Left renal pelvis (tissue), 4 donors: ENCODE measurements at regions not wholly inside any gene's neighbourhood (a gene's known extent, or its start where the extent isn't known, plus 50 kb on each side); places are given as distances from the start of the nearest gene placed in this dataset.

Experiments
- DNase-seq, 4 donors: peaks; one replicate each; pipeline ENCODE4 v3.0.0-alpha.2; 2013; ENCODE audit warnings: low read depth in 4 of 4, low spot score in 3 of 4

DNA sequence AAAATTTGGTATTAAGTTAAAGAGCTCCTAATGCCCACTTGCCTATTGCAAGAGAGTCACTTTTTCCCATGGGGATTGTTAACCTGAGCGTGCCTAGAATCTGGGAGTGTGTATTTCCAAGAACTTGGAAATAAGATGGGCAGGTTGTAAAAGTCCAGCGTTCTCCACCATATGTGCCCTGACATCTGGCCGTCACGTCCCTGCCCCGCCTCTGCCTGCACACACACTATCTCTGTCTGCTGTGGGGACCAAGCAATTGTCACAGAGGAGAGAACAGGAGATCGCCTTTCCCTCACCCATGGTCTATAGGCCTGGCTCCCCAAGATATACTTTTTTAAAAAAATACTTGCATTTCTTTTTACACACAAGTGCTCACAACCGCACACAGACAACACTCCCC lies 396.5 kb upstream of the PFKP start:
- no peak for DNase-seq

DNA sequence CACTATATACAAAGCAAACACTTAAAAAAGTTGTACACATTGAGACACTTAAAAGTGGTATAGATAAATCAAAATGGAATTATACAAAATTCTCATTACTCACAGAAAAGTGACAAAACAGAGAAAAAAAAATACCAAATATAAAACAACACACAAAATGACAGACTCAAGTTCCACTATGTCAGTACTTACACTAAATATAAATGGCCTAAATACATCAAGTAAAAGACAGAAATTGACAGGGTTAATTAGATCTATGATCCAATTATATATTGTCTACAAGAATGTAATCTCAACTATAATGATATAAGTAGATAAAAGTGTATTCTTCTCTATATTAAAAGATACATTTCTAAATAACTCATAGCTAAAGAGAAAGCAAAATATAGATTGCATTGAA lies 401.6 kb upstream of the PFKP start:
- DNase-seq: no peak

DNA sequence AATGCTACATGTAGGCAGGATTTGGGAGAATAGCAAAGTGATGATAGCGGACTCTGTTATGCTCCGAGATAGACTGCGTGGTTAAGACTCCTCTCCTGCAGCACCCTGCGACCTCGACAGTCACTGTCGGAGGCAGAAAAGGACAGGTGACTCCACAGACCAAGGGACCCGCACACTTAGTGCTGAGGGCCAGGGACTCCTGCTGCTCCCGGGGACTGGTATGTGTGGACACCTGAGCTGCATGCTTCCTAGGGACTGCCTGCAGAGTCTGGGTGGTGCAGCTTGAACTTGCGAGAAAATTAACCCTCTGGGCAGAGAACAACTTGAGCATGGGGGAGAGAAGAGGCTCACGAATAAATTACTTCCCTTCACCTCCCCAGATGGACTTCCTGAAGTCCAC lies 407.1 kb upstream of the PFKP start:
- no peak for DNase-seq

DNA sequence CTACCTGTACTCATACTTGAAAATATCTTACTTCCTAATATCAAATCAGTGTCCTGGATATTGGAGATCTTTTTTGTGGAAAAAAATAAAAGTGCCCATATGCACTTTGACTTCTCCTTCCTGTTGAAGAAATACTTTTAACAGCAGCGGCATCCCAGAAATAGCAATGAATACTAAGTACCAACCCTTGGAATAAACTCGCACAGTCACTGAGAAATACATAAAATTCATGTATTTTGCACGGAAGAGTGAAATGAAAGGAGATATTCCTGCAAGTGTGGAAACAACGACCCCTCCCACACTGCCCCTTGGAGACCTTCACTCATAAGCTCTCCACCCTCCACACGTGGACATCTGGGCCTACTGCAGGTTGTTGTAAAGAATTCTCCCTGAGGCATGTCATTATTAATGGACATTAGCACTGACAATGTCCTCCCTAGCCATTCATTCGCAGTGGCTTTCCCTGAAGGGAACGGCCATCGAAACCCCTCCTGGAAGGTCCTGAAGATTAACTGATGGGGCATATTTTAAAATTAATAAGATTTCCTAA lies 407.6 kb upstream of the PFKP start:
- no peak for DNase-seq

DNA sequence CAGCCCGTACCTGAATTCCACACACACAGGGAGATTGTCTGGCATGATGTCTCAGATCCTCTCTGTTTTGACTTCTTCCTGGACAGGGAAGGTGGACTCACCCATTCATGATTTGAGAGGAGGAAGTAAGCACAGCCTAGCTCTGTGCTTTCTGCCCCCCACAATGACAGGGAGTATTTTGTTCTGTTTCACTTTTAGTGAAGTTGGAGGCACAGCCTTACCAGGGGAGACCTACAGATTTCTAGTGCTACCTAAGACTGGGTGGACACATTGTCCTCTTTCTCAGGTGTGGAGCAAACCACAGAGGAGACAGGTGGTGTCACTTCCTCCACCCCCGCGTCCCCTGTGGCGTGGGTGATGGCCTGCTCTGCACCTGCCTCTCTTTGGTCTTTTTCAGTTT lies 408.6 kb upstream of the PFKP start:
- no peak for DNase-seq

DNA sequence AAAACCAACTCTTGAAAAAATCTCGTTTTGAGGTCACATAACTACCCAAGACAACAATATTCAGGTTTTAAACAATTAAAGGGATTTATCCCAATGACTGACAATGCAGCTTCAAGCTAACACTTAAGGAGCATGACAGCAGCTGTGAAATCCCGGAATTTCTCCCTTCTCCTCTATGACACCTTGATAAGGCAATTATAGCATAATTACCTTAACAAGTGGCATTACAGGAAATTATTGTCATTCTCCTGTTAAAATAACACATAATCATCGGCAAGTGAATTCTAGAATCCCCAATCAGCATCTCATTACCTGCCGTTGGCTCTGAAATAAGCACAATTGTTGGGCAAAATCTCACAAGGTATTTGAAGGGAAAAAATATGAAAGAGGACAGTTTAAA lies 417.0 kb upstream of the PFKP start:
- DNase-seq: no peak

DNA sequence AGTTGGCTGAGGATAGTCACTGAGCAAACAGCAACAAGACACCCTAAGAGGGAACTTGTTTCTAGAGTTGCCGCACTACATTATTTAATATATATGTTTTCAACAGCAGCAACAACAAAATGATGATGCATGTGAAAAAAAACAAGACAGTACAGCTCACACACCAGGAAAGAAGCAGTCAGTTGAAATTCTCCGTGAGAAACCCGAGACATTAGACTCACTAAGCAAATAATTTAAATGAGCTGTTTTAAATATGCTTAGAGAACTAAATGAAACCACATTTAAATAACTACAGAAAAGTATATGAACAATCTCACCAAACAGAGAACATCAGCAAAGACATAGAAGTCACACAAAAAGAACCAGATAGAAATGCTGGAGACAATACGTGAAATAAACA lies 426.3 kb upstream of the PFKP start:
- DNase-seq: no peak

DNA sequence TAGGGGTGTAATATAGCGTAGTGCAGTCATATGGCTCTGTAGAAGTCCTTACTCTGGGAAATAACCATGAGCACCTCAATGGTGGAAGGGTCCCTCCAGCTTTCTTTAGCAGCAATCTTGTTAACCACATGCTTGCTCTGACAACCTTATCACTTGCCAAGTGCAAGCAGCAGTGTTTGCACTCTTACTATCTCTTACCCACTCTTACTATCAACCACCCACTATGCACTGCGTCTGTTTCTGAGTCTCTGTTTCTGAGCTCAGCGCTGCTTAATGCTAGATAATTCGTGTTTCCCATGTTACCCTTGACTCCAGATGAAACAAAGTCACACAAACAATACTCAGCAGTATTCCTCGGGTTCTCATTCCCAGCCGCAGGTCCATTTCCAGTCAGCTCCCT lies 433.7 kb upstream of the PFKP start:
- no peak for DNase-seq

DNA sequence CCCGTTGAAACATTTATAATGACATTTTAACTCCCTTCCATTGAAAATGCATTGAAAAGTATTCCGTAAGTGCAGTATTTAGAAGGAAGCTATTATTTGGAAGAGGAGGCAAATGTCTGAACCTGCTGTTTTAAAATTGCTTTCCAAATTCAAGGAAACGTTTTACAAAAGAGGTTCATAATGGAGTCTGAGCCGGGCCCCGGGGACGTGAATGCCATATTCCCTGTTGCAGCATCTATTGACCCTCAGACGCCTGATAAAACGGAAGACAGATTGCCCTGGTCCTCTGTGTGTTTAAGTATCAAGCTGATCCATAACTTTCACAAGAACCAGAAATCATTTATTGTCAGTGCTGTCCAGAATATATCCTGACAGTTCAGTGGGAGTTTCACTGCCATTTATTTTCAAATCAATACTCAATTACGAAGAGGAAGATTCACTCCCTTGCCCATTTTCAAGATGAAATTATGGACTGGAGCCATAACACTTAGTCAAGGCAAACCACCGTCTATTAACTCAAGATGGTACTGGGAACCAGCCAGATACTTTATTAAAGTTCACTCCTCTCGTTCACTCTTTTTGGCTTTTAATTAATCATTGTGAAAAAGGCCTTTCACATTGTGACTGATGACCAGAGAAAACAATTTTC lies 435.7 kb upstream of the PFKP start:
- no peak for DNase-seq

DNA sequence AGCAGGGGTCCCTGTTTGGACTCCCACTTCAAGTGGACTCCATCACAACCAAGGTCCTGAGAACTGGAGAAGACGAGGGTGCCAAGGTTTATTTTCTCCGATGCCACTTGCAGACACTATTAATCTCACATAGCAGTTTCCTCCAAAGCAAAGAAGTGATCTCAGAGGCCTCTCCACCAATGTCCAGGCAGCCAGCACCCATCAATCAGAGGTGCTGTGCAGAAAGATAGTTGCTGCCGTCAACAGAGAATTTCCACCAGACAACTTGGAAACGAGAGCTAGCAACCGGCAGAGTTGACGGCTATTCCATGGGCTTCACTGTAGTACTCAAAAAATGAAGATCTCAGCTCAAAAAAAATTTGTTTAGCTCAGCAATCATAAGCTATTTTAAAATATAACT lies 438.6 kb upstream of the PFKP start:
- DNase-seq: no peak

DNA sequence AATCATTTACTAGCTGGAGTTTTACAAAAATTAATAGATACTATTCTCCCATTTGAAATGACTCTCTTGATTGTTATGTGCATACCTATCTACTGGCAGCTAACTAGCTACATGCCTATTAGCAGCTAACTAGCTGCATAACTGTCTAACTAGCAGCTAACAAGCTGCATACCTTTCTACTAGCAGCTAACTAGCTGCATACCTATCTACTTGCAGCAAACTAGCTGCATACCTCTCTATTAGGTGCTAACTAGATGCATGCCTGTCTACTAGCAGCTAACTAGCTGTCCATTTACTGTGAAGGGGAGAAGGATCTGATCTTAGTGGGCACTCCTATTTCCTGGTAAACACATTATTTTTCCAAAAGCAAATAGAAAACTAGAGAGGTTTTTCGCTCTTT lies 439.4 kb upstream of the PFKP start:
- no peak for DNase-seq

DNA sequence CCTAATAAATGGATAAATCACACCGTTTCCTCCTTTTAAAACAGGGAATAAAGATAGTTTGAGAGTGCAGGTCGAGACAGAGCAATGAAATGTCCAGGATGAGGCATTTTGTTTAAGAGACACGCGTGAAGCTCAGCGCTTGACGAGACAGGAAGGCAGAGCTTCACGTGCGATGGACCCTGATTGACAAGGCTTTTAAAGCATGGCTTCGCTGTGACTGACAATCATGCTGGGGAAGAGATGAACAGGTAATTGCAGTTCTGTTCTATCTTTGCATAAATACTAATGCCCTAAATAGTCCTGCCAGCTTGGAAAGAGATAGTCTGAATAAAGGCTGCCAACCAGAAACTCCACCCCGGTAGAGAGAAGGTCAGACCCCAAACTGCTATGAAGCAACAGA lies 442.3 kb upstream of the PFKP start:
- no peak for DNase-seq

DNA sequence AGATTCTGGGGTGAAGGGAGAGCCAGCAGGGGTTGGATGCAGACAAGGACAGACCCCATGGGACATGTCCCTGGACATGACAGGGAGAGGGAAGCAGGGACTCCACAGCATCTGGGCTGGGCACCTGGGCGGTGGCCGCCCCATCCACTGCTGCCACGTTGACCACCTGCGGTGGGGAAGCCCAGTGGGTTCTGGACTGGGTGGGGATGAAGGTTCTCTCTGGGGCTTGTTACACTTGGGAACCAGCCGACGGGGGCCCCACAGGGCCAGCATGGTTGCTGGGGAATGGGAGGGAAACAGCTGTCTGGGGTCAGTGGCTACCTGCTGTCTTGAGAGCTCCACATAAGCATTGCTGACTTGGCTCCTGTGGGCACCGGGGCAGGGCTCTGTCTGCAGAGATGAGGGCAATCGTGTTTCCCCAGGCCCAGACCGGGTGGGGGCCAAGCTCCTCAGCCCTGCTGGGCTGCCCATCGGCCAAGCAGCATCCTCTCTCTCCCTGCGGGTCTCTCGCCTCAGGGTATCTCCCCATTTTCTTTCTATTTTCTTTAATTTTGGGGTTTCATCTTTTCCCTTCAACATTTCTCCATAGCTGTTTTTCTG lies 443.6 kb upstream of the PFKP start:
- no peak for DNase-seq

DNA sequence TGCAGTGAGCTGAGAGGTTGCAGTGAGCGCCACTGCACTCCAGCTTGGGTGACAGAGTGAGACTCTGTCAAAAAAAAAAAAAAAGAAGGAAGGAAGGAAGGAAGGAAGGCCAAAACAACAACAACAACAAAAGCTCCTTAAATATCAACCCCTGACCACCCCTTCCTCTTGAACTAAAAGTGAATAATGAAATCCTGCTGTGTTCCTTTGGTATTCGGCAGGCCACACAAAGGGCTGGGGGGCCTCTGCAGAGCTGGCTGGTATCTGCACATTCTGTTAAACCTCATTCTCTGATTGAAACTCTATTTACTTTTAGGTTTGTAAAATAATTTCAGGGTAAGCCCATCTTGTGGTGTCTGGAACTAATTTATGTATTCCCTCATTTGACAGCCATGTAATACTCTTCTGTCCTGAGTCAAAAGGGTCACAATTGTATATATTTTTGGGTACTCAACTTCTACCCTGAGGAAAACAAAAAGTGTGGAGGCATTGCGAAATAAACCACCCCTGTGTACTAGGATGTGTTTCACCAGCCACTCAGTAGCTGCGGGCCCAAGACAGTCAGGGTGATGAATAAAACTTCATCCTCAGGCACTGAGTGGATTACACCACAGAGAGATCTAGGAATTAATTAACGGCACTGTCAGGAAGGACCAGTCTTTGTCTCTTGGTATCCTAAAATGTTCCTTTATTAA lies 446.4 kb upstream of the PFKP start:
- no peak for DNase-seq

DNA sequence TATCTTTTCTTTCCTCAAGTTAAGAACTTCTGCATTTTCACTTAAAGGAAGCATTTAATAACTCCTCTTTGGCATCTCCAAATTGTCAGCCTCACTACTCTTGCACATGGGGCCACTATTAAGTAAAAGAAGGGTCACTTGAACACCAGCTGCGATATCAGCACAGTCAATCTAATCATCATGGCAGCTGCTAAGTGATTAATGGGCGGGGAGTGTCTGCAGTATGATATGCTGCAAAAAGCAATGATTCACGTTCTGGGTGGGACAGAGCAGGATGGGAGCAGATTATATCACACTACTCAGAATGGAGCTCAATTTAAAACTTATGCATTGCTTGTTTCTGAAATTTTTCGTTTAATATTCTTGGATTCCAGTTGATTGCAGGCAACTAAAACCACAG lies 447.4 kb upstream of the PFKP start:
- DNase-seq: no peak

DNA sequence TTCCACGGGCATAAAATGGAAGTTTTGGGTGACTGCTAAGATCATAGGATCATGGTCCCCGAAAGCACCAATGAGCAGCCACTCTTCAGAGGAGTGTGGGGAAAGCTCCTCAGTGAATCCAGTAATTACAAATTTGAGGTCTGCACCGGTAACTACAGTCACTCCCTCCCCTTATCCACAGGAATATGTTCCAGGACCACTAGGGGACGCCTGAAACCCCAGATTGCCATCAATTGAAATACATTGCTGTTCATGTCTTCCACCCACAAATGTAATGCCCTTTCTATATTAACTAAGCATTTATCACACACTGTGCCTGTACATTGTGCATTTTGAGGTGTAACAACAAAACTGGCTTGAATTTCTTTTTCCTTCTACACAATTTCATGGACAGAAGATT lies 447.9 kb upstream of the PFKP start:
- peak in 2 of 4 donors; percentile 2 to 15 for DNase-seq

DNA sequence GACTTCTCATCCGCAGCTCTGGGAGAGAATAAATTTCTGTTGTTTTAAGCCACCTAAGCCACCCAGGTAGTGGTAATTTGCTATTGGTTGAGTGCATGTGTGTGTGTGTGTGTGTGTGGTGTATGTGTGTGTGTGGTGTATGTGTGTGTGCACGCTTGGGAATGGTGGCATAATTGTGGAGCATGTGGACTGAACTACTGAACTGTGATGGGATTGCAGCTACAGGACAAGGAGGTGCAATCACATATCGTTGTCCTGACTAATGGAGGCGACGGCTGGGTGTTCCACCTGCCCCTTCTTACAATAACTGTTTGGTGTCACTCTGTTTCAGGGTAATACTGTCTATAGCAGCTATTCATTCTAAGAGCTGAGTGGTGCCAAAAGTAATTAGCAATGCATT lies 448.7 kb upstream of the PFKP start:
- no peak for DNase-seq

DNA sequence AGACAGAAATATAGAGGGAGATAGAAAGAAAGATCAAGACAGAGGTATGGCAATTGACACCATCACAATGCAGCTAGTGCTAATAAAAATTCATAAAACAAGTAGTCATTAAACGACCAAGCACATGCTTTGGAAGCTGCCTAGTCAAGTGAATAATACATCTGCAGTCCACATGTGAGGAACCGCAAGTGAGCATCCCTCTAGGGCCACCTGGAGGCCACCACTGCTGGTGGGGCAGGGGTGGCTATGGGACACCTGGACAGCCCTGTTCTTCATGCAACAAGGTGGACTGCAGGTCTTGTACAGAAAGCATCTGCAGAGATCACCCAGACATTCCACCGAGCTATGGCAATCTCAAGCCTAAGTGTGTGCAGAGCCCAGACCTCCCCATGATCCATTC lies 451.1 kb upstream of the PFKP start:
- no peak for DNase-seq

DNA sequence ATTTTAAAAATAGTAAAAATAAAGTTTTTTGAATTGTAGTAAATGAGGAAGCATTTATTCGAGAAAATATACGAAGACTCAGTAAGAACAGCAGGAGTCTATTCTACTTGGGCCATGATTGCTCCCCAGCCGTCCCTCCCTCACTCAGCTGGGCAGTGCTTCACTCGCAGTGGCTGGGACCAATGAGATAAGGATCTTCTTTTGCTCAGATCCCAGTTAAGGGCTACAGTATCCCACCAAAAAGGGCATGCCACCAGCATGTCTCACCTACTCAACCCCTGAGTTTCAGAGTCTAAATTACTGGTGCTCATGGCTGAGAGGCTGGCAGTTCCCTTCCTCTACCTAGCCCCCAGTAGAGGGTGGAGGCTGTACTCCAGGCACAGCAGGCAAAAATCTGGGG lies 455.7 kb upstream of the PFKP start:
- DNase-seq: no peak

DNA sequence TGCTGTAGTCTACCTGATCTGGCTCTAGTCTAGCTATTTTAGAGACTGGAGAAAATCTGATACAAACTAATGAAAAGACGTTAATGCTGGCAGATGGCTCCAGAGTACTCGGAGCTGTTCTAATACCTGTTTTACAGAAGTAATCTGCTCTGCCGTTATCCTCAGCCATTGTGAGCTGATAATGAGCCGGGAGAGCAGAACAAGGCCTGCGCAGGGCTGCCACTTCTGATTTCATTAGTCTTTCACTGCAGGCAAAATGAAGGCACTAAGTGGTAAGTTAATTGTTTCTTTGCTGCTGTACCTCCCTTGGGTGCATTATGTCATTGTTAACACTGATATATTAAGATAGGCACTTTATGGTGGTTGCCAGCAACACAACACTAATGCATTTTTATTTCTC lies 456.4 kb upstream of the PFKP start:
- DNase-seq: no peak

DNA sequence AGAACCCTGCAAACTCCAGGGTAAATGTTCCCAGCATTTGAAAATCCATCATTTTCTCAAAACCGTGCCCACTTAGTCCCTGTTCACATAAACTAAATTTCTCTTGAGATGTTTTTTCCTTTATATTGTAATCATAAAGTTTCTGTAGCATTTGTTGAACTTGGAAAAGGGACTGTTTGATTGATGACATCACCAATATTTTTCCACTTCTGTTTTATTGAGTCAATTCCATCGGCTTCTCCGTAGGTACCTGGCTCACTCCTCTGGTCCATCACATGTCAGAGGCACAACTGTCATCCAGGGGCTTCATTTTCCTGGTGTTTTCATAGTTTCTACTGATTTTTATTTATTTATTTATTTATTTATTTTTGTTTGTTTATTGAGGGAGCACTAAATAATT lies 462.5 kb upstream of the PFKP start:
- DNase-seq: no peak

DNA sequence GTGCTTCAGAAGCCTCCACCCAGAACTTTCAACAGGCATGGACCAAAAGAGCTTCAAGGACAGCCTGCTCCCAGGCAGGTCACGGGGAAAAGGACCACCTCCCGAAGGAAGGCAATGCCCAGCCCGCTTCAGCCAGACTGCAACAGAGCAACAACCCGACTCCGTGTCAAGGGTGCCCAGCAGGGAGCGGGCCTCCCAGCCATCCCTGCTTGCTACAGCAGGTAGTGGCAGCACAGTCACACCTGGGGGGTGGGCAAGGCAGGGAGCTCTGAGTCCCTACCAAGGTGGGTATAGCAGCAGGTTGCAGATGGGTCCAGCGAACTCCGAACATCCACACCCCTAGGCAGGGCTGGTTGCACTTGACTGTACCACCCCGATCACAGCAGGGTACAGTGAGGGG lies 467.8 kb upstream of the PFKP start:
- no peak for DNase-seq
